Erythroblast (primary cell): ENCODE measurements at regions not wholly inside any gene's neighbourhood (a gene's known extent, or its start where the extent isn't known, plus 50 kb on each side); places are given as distances from the start of the nearest gene placed in this dataset.
"Not testable (repeated sequence)": the region's sequence is repeated elsewhere in the genome, so short reads cannot be mapped to it uniquely, and the experiment has no call there.

Source experiments
- DNase-seq, 2 experiments: peaks; one replicate each; lab custom pipeline; 2025; lab: John Stamatoyannopoulos, UW
- GATA1 ChIP-seq: IDR thresholded peaks from 2 replicates; pipeline ENCODE4 v1.6.1; 2011; ENCODE audit warnings: low read depth, mild to moderate bottlenecking, control low read depth, low read length, moderate library complexity
- POLR2A ChIP-seq: IDR thresholded peaks from 2 replicates; pipeline ENCODE4 v1.6.1; 2011; ENCODE audit warnings: mild to moderate bottlenecking, low read length

- DNase-seq: no peak
- TF ChIP-seq GATA1 (no peak), POLR2A (no peak)
Observed at GRCh38 chr17:16875662-16876061, 96.3 kb downstream of the TNFRSF13B start.

DNA sequence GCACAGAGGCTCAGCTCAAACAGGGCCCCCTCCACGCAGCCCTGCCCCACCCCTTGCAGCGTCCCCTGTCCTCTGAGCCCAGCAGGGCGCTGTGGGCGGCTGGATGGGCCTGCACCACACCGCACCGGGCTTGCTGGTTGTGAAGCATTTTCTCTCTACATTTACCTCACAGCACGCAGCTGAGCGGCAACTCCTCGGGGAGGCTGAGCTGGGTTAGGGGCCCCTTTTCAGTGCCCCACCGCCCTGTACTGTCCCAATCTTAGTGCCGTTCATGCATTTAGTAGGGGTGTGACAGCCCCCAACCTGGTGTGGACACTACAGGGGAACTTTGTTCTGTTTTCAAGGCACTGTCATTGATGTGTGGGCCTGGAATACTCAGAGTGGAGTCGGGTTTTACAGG lies 97.7 kb downstream of the TNFRSF13B start:
- DNase-seq: not testable (repeated sequence)

- peak; percentile 52 to 65 for DNase-seq
- no peak for TF ChIP-seq GATA1
- TF ChIP-seq POLR2A: no peak
Observed at GRCh38 chr17:16873174-16874035, 98.5 kb downstream of the TNFRSF13B start.

DNA sequence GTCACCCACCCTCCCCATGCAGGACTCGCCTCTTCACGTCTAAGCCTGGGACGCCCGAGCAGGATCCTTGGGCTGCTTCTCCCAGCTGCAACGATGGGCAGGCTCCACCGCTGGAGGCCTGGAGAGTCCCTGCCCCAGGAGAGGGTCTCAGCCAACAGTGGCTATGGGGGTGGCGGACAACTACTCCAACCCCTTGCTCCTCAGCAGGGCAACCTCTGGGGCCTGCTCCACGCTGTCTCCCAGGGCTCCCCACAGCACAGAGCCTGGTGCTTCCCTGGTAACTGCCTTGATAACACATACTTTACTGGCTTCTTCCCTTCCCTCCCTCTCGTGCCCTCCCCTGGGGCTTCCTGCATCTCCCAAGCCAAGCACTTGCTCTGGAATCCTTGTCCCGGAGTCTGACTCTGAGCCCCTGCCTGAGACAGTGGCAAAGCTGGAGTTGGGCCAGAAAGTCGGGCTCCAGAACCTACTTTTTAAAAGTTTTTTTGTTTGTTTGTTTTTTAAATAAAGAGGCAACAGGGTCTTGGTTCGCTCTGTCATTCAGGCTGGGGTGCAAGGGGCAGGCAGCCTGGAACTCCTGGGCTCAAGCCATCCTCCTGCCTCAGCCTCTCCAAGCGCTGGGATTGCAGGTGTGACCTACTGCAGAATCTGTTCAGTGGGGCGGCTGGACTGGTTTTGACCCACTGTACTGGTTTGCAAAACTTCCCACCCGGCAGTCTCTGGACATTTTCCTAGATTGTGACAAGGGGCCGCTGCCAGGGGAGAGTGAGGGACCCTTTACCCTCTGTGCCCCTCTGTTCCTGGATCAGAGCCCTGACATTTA lies 99.4 kb downstream of the TNFRSF13B start:
- DNase-seq: no peak
- TF ChIP-seq POLR2A (no peak), GATA1 (no peak)

DNA sequence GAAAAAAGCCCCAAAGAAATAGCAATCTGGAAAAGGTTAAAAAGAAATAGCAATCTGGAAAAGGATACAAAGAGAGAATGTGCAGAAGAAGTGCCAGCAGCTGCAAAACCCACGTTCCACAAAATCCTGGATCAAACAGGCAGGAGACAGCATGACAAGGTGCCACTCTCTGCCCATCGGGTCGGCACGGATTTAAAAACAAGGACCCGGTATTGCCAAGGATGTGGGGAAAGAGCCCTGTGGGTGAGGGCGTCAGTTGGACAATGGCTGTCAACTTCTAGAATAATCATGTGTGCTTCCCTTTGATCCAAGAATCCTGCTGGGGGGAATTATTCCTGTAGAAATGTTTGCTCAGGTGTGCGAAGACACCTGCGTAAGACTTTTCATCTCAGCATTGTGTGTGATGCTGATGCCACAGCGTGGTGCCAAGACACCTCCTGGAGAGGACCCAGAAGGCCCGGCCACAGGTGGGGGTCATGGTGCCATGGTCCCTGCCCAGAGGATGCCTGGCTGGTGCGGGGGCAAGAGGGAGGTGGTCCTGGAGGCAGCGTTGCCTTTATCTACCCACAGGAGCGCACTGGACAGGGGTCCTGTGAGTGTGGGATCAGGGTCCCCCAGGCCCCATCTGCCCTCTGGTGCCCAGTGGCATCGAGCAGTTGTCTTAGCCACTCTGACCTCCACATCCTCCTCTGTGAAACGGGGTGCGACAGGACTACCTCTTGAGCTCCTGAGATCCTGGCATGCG lies 100.3 kb downstream of the TNFRSF13B start:
- not testable (repeated sequence) for DNase-seq

GRCh38 chr17:16870253-16871245 lies 101.4 kb downstream of the TNFRSF13B start:
- DNase-seq: no peak
- TF ChIP-seq POLR2A (no peak), GATA1 (no peak)

GRCh38 chr17:16869531-16870252 lies 102.2 kb downstream of the TNFRSF13B start:
- not testable (repeated sequence) for DNase-seq

- DNase-seq: not testable (repeated sequence)
Observed at GRCh38 chr17:16868616-16869015, 103.3 kb downstream of the TNFRSF13B start.

DNA sequence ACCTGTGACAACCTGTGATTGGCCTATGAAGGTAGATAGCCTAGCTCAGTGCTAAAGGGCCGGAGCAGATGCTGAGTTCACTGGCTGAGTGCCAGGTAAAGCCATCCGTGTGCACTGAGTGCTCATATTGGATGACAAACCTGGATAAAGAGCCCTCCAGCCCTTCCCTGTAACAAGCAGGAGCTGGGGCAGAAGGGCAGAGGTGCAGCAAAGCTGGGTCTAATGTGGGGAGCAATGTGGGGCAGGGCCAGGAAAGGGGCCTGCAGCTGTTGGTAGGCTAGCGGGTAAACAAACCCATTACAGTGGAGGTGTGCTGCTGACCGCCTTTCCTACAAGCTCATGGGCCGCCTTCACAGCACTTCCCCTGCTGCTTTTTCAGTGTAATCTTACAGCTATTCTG lies 104.4 kb downstream of the TNFRSF13B start:
- not testable (repeated sequence) for DNase-seq

- not testable (repeated sequence) for DNase-seq
Observed at GRCh38 chr17:16866841-16867240, 105.1 kb downstream of the TNFRSF13B start.

DNA sequence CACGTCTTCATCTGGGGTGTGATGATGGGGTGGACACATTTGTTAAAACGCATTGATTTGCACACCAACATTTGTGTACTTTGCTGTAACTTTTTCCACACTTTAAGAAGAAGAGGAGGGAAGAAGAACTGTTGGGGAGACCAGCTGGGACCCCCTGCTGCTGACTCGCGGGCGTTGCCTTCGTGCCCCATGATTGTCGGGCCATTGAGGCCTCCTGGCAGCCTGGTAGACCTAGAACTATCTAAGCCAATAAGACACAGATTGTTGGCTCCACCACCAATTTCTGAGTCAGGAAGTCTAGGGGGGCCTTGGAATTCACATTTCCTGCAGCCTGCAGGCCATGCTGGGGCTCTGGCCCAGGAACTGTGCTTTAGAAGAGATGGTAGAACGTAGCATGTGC lies 105.5 kb downstream of the TNFRSF13B start:
- TF ChIP-seq GATA1 (no peak), POLR2A (no peak)
- no peak for DNase-seq

DNA sequence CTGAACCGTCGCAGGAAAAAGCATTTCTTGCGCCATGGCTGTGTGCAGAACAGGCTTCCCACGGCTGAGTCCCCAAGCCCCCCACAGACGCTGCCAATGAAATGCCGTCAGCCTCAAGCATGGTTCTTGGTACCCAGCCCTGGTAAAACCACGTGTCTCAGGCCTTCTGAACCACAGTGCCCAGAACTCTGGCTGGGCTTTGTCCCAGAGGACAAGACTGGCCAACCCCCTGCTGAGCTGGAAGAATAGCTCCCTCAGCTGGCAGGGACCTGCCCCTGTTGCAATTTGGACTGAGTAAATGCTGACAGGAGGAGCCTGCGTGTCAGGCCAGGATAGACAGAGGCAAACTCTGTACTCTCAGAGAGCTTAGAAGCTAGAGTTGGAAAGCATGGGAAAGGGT lies 106.2 kb downstream of the TNFRSF13B start:
- DNase-seq: not testable (repeated sequence)

GRCh38 chr17:16865077-16865613 lies 106.8 kb downstream of the TNFRSF13B start:
- DNase-seq: not testable (repeated sequence)

DNA sequence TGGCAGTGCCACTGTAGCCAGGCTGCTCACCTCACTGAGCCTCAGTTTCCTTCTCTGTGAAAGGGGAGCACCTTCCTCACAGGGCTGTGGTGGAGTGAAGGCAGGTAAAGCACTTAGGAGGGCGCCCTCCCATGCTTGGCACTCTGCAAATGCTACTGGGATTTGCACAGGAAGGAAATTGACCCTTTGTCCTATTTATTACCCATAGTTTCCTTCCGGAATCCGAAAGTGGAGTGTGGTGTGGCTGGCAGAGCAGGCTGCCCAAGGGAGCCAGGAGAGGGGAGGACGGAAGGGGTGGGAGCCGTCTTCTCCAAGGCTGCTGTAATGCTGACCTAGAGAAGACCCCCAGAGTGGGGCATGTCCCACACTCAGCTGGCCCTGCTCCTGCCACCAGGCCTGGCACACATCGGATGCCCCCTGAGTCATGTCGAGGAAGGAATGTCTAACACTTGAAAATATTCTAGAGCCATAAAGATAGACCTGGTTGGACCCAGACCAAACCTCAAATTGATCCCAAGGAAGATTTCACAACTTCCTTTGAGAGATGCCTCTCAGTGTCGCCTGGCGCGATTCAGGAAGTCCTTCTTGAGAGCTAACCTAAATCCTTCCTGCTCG lies 107.3 kb downstream of the TNFRSF13B start:
- DNase-seq: not testable (repeated sequence)

DNA sequence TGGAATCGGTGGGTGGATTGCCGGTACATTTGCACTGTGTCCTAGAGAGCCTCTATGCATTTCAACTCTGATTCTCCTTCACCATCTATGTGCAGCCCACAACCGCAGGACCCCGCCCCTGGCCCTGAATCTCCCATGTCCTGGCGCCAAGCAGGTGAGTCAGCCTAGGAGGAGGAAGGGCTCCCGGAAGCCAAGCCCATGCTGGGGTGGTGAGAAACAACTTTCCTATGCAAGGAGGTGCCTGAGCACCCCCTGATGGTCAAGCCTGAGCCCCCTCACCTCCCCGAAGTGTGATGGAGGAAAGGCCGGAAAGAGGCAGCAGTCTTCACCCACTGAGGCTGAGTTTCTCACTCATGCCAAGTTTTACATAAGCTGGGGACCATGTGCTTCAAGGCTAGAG lies 110.8 kb downstream of the TNFRSF13B start:
- DNase-seq: not testable (repeated sequence)

GRCh38 chr17:16860467-16860866 lies 111.5 kb downstream of the TNFRSF13B start:
- not testable (repeated sequence) for DNase-seq

DNA sequence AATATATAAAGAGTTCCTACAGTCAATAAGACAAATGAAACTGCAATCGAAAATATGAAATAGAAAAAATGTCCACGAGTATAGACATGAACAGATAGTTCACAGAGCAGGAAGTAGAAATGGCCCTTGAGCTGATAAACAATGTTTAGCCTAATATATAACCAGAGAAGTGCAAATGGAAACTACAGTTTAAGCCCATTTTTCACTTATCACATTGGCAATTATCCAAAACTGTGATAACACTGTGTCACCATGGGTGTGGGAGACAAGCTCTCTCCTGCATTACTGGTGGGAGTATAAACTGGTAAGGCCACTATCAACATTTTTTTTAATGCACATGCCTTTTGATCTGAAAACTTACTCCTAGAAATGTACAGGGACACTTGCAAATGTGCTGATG lies 112.4 kb downstream of the TNFRSF13B start:
- DNase-seq: peak; percentile 15 to 56

GRCh38 chr17:16857746-16858145 lies 114.2 kb downstream of the TNFRSF13B start:
- not testable (repeated sequence) for DNase-seq
